ENCODE measurements at regions not wholly inside any gene's neighbourhood (a gene's known extent, or its start where the extent isn't known, plus 50 kb on each side); places are given as distances from the start of the nearest gene placed in this dataset.

DNA sequence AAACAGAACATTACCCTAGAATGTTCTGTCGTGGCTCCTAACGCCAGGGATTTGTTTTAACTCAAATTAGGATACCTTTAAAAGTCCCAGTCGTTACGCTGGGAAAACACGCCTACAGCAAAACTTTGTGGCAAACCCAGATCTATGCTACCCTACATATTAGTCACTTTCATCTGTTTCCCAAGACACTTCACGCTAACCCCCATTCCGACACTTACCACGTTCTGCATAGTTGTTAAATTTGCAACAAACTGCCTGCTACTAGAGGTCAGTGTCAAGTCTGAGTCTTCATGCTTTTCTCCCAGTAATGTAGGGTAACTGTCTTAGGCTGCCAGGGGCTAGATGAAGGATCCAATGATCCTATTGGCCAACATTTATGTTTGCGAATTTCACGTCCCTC lies 140.3 kb downstream of the RASEF start:
- TF ChIP-seq, protein P1, sequence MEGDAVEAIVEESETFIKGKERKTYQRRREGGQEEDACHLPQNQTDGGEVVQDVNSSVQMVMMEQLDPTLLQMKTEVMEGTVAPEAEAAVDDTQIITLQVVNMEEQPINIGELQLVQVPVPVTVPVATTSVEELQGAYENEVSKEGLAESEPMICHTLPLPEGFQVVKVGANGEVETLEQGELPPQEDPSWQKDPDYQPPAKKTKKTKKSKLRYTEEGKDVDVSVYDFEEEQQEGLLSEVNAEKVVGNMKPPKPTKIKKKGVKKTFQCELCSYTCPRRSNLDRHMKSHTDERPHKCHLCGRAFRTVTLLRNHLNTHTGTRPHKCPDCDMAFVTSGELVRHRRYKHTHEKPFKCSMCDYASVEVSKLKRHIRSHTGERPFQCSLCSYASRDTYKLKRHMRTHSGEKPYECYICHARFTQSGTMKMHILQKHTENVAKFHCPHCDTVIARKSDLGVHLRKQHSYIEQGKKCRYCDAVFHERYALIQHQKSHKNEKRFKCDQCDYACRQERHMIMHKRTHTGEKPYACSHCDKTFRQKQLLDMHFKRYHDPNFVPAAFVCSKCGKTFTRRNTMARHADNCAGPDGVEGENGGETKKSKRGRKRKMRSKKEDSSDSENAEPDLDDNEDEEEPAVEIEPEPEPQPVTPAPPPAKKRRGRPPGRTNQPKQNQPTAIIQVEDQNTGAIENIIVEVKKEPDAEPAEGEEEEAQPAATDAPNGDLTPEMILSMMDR (conservative IDR thresholded peaks at IDR 0.05; ENCODE audit: low read depth, low read length): no peak
- no peak overlapping the region for H3K4me3 ChIP-seq (ENCODE audit: low read length)
- DNase-seq (ENCODE audit: low read depth): no peak

DNA sequence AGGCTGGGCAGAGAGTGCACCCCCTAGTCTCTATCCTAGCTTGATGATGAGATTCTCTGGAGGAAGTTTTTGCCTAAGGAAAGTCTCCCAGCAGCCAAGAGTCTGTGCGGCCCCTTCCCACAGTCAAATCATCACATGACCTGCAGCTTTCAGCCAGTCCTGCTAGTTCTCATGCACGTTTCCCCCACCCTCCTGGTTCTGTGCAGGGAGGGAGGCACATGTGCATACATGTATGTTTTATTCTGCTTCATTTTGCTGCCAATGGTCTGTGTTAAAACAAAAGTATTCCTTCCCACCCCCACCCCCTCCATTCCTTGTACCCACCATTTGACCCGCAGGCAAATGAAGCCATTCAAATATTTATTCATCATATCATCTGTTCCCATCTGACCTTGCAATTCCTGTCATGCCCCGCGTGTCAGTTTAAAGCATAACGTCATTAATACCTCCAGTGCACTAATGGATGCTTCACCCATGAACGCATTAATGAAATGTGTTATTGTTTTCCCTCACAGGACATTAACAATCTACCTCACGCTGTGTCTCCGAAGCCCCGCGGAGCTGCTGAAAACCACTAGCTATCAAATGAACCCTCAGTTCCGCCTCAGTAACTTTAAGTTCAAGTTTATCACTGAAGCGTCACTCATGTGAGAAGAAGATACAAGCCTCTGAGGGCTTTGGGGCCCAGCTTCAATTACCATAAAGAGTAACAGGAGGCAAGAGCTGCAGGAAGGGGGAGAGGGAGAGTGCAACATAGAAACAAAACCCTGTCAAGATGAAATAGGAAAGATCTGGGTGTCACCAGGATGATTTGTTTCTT lies 139.6 kb downstream of the RASEF start:
- H3K4me3 ChIP-seq (ENCODE audit: low read length): no peak overlapping the region
- DNase-seq (ENCODE audit: low read depth): no peak
- TF ChIP-seq, protein P1 (conservative IDR thresholded peaks at IDR 0.05; ENCODE audit: low read depth, low read length): no peak

DNA sequence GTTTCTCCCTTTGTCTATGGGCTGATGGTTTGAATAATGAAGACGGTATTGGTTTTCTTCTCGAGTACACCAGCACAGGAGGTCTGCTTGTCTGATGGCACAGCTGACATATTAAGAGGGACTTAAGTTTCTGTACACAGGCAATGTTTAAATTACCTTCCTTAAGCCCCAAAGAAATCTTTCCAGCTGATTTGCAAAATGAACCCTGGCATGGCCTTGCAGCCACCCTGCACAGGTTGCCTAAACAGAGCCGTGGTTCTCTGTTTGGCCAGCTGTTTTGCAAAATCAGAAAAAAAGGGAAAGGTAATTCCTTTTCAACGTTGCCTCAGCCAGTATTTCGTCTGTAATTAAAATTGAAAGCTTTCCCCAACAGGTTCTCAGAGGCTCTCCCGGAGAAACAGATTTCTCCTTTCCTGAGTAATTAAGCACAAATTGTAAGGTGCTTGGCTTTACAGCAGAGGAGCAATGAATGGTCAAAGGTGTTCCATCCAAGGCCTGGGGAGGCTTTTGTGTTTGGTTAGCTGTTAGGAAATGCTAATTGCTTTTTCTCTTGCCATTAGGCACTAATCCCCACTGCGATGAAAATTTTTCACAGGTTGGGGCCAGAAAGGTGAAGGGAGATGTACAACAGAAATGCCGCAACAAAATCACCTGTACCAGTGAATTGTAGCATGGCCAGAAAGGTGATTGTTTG lies 138.9 kb downstream of the RASEF start:
- TF ChIP-seq, protein P1 (conservative IDR thresholded peaks at IDR 0.05; ENCODE audit: low read depth, low read length): no peak
- no peak overlapping the region for H3K4me3 ChIP-seq (ENCODE audit: low read length)
- DNase-seq (ENCODE audit: low read depth): no peak
